ENCODE measurements at regions not wholly inside any gene's neighbourhood (a gene's known extent, or its start where the extent isn't known, plus 50 kb on each side); places are given as distances from the start of the nearest gene placed in this dataset.

- no peaks in the 10 kb centered on the region for H3K36me3 ChIP-seq (ENCODE audit: control insufficient read depth, insufficient read depth, low read length)
- no peak overlapping the region for H4K5ac ChIP-seq (ENCODE audit: low read depth, low read length)
- ATAC-seq (ENCODE audit: low read depth) (no peak), DNase-seq (no peak)
- no peak overlapping the region for H3K14ac ChIP-seq (replicated peaks; ENCODE audit: low read depth, low read length)
- H3K18ac ChIP-seq (ENCODE audit: low read depth, low read length): no peak overlapping the region
- no peak overlapping the region for H4K8ac ChIP-seq (ENCODE audit: low read depth in 2 of 2, low read length in 2 of 2)
- no peak overlapping the region for H4K91ac ChIP-seq (ENCODE audit: insufficient read depth, low read depth, low read length)
- H3K27ac ChIP-seq (ENCODE audit: insufficient read depth, low read length): no peak overlapping the region
- H2BK5ac ChIP-seq (ENCODE audit: low read depth, low read length, poor library complexity, severe bottlenecking): no peak overlapping the region
- ChIA-PET CTCF (no interaction called here), POLR2A (ENCODE audit: unreplicated experiment) (no interaction called here)
- H3K9me1 ChIP-seq (ENCODE audit: insufficient read depth, low read length): no peaks in the 10 kb centered on the region
- dilution Hi-C loops (cut with HindIII; ENCODE audit: low sequenced_read_pairs, unreplicated experiment) (no loop called here), in situ Hi-C loops (cut with MboI; ENCODE audit: low sequenced_read_pairs) (no loop called here), intact Hi-C loops (cut with micrococcal nuclease) (no loop called here)
- H3K4me1 ChIP-seq (ENCODE audit: control insufficient read depth, insufficient read depth, low read length): no peaks in the 10 kb centered on the region
- H2AFZ ChIP-seq (replicated peaks; ENCODE audit: low read length, poor library complexity): no peak overlapping the region
- BruUV-seq (replicated peaks): no TSS peak
- H2BK20ac ChIP-seq (ENCODE audit: low read depth, low read length): no peak overlapping the region
- H3K4ac ChIP-seq (ENCODE audit: low read depth, low read length): no peak overlapping the region
- H3K56ac ChIP-seq (ENCODE audit: extremely low read depth, insufficient read depth, low read length): no peak overlapping the region
- H3K79me1 ChIP-seq (ENCODE audit: low read depth in 1 of 2, low read length in 2 of 2): no peaks in the 10 kb centered on the region
- H2AK9ac ChIP-seq (replicated peaks; ENCODE audit: low read depth, low read length, poor library complexity): no peak overlapping the region
- H3K23ac ChIP-seq (ENCODE audit: low read depth, low read length): no peak overlapping the region
- no peak overlapping the region for H2BK120ac ChIP-seq (ENCODE audit: low read depth, low read length)
- no peaks in the 10 kb centered on the region for H4K20me1 ChIP-seq (ENCODE audit: insufficient read depth, low read length)
- TF ChIP-seq MXI1 (IDR thresholded peaks at IDR 0.05; ENCODE audit: borderline replicate concordance, low read depth, low read length) (no peak), ELK1 (IDR thresholded peaks at IDR 0.05; ENCODE audit: borderline replicate concordance, low read depth, low read length) (no peak), RCOR1 (IDR thresholded peaks at IDR 0.05; ENCODE audit: insufficient replicate concordance, low read length) (no peak), RFX5 (IDR thresholded peaks at IDR 0.05; ENCODE audit: low read depth, low read length) (no peak), MAZ (IDR thresholded peaks at IDR 0.05; ENCODE audit: borderline replicate concordance, low read depth, low read length) (no peak), CTCF (conservative IDR thresholded peaks at IDR 0.05; ENCODE audit: low read depth, low read length) (no peak), NFE2L2 (IDR thresholded peaks at IDR 0.05; ENCODE audit: low read depth, low read length) (no peak), CHD1 (IDR thresholded peaks at IDR 0.05; ENCODE audit: low read depth, low read length) (no peak), SMC3 (IDR thresholded peaks at IDR 0.05; ENCODE audit: low read depth, low read length) (no peak)
- H3K9ac ChIP-seq (ENCODE audit: low read depth, low read length): no peak overlapping the region
- H3K4me2 ChIP-seq (ENCODE audit: low read depth, low read length): no peak overlapping the region
- H2BK15ac ChIP-seq (ENCODE audit: low read depth, low read length): no peak overlapping the region
- no peak overlapping the region for H2AK5ac ChIP-seq (ENCODE audit: low read depth, low read length)
- no peaks in the 10 kb centered on the region for H3K27me3 ChIP-seq (ENCODE audit: control insufficient read depth, insufficient read depth, low read length)
- H3K4me3 ChIP-seq (ENCODE audit: insufficient read depth, low read depth, low read length): no peak overlapping the region
- no peaks in the 10 kb centered on the region for H3K9me3 ChIP-seq (ENCODE audit: control insufficient read depth, insufficient read depth, low read length)
These were observed 146.0 kb upstream of the NUDT12 start for GRCh38 chr5:103708601-103709000.

Measured in IMR-90 (cell line).